ENCODE measurements at regions not wholly inside any gene's neighbourhood (a gene's known extent, or its start where the extent isn't known, plus 50 kb on each side); places are given as distances from the start of the nearest gene placed in this dataset.

DNA sequence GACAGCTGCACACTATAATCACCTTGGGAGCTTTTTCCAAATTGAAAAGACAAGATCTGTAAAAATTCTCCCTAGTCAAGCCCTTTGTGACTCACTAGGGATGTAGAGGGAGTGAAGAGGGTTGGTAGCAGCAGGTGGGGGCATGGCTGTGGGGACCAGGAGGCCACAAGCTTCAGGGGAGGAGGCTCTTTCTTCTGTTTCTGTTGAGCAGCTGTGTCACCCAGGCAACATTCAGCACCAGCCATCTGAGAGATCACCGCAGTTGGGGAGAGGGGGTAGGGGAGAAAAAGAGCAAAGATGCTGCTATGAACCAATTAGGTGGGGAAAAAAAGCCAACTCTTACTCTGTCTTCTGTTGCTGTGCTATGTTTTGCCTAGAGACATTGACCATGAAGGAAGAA, 352.3 kb upstream of the MEIS1 start:
- TF ChIP-seq, protein P1, sequence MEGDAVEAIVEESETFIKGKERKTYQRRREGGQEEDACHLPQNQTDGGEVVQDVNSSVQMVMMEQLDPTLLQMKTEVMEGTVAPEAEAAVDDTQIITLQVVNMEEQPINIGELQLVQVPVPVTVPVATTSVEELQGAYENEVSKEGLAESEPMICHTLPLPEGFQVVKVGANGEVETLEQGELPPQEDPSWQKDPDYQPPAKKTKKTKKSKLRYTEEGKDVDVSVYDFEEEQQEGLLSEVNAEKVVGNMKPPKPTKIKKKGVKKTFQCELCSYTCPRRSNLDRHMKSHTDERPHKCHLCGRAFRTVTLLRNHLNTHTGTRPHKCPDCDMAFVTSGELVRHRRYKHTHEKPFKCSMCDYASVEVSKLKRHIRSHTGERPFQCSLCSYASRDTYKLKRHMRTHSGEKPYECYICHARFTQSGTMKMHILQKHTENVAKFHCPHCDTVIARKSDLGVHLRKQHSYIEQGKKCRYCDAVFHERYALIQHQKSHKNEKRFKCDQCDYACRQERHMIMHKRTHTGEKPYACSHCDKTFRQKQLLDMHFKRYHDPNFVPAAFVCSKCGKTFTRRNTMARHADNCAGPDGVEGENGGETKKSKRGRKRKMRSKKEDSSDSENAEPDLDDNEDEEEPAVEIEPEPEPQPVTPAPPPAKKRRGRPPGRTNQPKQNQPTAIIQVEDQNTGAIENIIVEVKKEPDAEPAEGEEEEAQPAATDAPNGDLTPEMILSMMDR (IDR thresholded peaks at IDR 0.05; ENCODE audit: poor library complexity), result no peak
- no peak for TF ChIP-seq EZH2phosphoT487 (IDR thresholded peaks at IDR 0.05; ENCODE audit: low read depth, severe bottlenecking, unreplicated experiment)
- TF ChIP-seq EZH2 (IDR thresholded peaks at IDR 0.05; ENCODE audit: borderline replicate concordance), result no peak
